HCT116 (cell line): ENCODE measurements at regions not wholly inside any gene's neighbourhood (a gene's known extent, or its start where the extent isn't known, plus 50 kb on each side); places are given as distances from the start of the nearest gene placed in this dataset.

Source experiments
- ATAC-seq: fragments of 200-7000 bp; cut with Tn5 transposase; 2 replicates; pipeline ENCODE4 v1.9.1; 2020; ENCODE audit warnings: mild to moderate bottlenecking, moderate library complexity
- BruUV-seq: library from RNA; stranded (reverse); fragments of 400-500 nt; replicated peaks from 2 replicates; lab custom pipeline; 2021; lab: Mats Ljungman, UMichigan
- CTCF ChIA-PET: fragments of 300-600 bp; sonication (Branson Sonifier 250); formaldehyde crosslinking; loops from one replicate; lab custom pipeline; 2021; ENCODE audit warnings: antibody characterized with exemption; lab: Charles Lee
- POLR2A ChIA-PET: fragments of 300-600, 350-600 bp; sonication (Branson Sonifier 250); formaldehyde crosslinking; loops from one replicate; lab custom pipeline; 2021; ENCODE audit warnings: antibody characterized with exemption; lab: Charles Lee
- RAD21 ChIA-PET, 2 experiments: fragments of 300-600 bp; sonication (Branson Sonifier 250); formaldehyde crosslinking; loops; one replicate each; lab custom pipeline; 2023; ENCODE audit warnings: low total read pairs in 2 of 2; ENCODE audit not compliant: uncharacterized antibody in 2 of 2, unreplicated experiment in 2 of 2, low non-redundant PET in 1 of 2; lab: Charles Lee
- DNase-seq: peaks from one replicate; pipeline ENCODE4 v3.0.0-alpha.2; 2010; ENCODE audit warnings: low read depth, low spot score
- H2AFZ ChIP-seq: fragments of 200-600 bp; shearing (Covaris generic), sonication (generic); 2 replicates; pipeline ENCODE4 v1.6.1; 2017; ENCODE audit warnings: low read depth, mixed run types, mixed read lengths, antibody characterized with exemption, low read length; ENCODE audit not compliant: poor library complexity, severe bottlenecking
- H3K27ac ChIP-seq: 2 replicates; pipeline ENCODE4 v1.5.1; 2012; ENCODE audit warnings: low read depth, low read length
- H3K27me3 ChIP-seq: fragments of 200-600 bp; sonication (generic); 2 replicates; pipeline ENCODE4 v1.6.1; 2016; ENCODE audit warnings: mixed run types, low read length, mixed read lengths; ENCODE audit not compliant: insufficient read depth
- H3K36me3 ChIP-seq, 2 experiments: fragments of 200-500 bp in 1 of 2; fragments of 200-600 bp in 1 of 2; sonication (Bioruptor generic) in 1 of 2; sonication (generic) in 1 of 2; 2 replicates each; pipeline versions ENCODE4 v1.5.1 to v1.6.1; 2014 to 2016; ENCODE audit warnings: low read length in 2 of 2, inconsistent platforms in 1 of 2, mixed read lengths in 1 of 2, mixed run types in 1 of 2; ENCODE audit not compliant: insufficient read depth in 2 of 2, control insufficient read depth in 1 of 2
- H3K4me1 ChIP-seq, 2 experiments: fragments of 200-600 bp in 1 of 2; sonication (generic) in 1 of 2; 2 replicates each; pipeline versions ENCODE4 v1.5.1 to v1.6.1; 2012 to 2017; ENCODE audit warnings: low read length in 2 of 2, inconsistent platforms in 1 of 2, mild to moderate bottlenecking in 1 of 2, mixed read lengths in 1 of 2, mixed run types in 1 of 2, moderate library complexity in 1 of 2; ENCODE audit not compliant: insufficient read depth in 2 of 2, control insufficient read depth in 1 of 2
- H3K4me2 ChIP-seq: fragments of 200-600 bp; sonication (generic); 2 replicates; pipeline ENCODE4 v1.6.1; 2017; ENCODE audit warnings: mixed run types, low read length, mixed read lengths
- H3K4me3 ChIP-seq, 2 experiments: fragments of 200-600 bp in 1 of 2; sonication (generic) in 1 of 2; replicated peaks in 1 of 2; 2 replicates each; pipeline ENCODE4 v1.5.1; 2011 to 2016; ENCODE audit warnings: low read length in 2 of 2, control low read depth in 1 of 2, low read depth in 1 of 2, mild to moderate bottlenecking in 1 of 2, mixed read lengths in 1 of 2, mixed run types in 1 of 2
- H3K79me2 ChIP-seq: fragments of 200-600 bp; sonication (generic); 2 replicates; pipeline ENCODE4 v1.6.1; 2017; ENCODE audit warnings: mild to moderate bottlenecking, mixed run types, low read length, moderate library complexity, mixed read lengths; ENCODE audit not compliant: insufficient read depth
- H3K9ac ChIP-seq: fragments of 200-600 bp; sonication (generic); 2 replicates; pipeline ENCODE4 v1.6.1; 2016; ENCODE audit warnings: low read length, mixed read lengths
- H3K9me2 ChIP-seq: fragments of 200-600 bp; sonication (generic), shearing (Covaris generic); 2 replicates; pipeline ENCODE4 v1.6.1; 2017; ENCODE audit warnings: mixed run types, mild to moderate bottlenecking, moderate library complexity; ENCODE audit not compliant: insufficient read depth
- H3K9me3 ChIP-seq, 2 experiments: fragments of 200-500 bp in 1 of 2; fragments of 200-600 bp in 1 of 2; sonication (Bioruptor generic) in 1 of 2; sonication (generic) in 1 of 2; 2 replicates each; pipeline ENCODE4 v1.6.1; 2014 to 2017; ENCODE audit warnings: low read length in 2 of 2, mixed read lengths in 2 of 2, inconsistent platforms in 1 of 2, low read depth in 1 of 2, mild to moderate bottlenecking in 1 of 2, mixed run types in 1 of 2, moderate library complexity in 1 of 2; ENCODE audit not compliant: control insufficient read depth in 1 of 2, insufficient read depth in 1 of 2
- H4K20me1 ChIP-seq: fragments of 200-600 bp; sonication (generic), shearing (Covaris generic); 2 replicates; pipeline ENCODE4 v1.6.1; 2017; ENCODE audit warnings: mixed run types, mild to moderate bottlenecking, moderate library complexity; ENCODE audit not compliant: insufficient read depth
- CEBPB ChIP-seq: IDR thresholded peaks from 2 replicates; pipeline ENCODE4 v1.6.1; 2012; ENCODE audit warnings: low read depth
- CTCF ChIP-seq, 3 experiments: fragments of 200-600 bp in 1 of 3; sonication (generic) in 1 of 3; IDR thresholded peaks in 2 of 3; conservative IDR thresholded peaks in 1 of 3; 2 replicates each; pipeline ENCODE4 v1.5.1; 2012 to 2017; ENCODE audit warnings: low read depth in 2 of 3, low read length in 2 of 3, antibody characterized with exemption in 1 of 3, borderline replicate concordance in 1 of 3, control low read depth in 1 of 3, mild to moderate bottlenecking in 1 of 3, mixed read lengths in 1 of 3, mixed run types in 1 of 3, moderate library complexity in 1 of 3; ENCODE audit not compliant: insufficient read depth in 1 of 3
- EZH2phosphoT487 ChIP-seq: fragments of 200-600 bp; IDR thresholded peaks from 2 replicates; pipeline ENCODE4 v1.6.1; 2018; ENCODE audit warnings: antibody characterized with exemption, borderline replicate concordance
- FOSL1 ChIP-seq: IDR thresholded peaks from 2 replicates; pipeline ENCODE4 v1.6.1; 2012; ENCODE audit warnings: low read depth
- SIN3A ChIP-seq: IDR thresholded peaks from 2 replicates; pipeline ENCODE4 v1.6.1; 2012; ENCODE audit warnings: low read depth
- SRF ChIP-seq: IDR thresholded peaks from 2 replicates; pipeline ENCODE4 v1.6.1; 2012; ENCODE audit warnings: low read depth
- YY1 ChIP-seq: IDR thresholded peaks from 2 replicates; pipeline ENCODE4 v1.6.1; 2011; ENCODE audit warnings: low read length, low read depth, moderate library complexity, mild to moderate bottlenecking; ENCODE audit not compliant: insufficient replicate concordance; ENCODE audit errors: extremely low read depth
- intact Hi-C: fragments of 100-400 bp; cut with micrococcal nuclease; formaldehyde crosslinking; loops from 2 replicates; pipeline ENCODE4 v1.10.0; 2022
- TF ChIP-seq, protein P1 (sequence below): IDR thresholded peaks from 2 replicates; pipeline ENCODE4 v1.6.1; 2012
- TF ChIP-seq, protein P2 (sequence below): IDR thresholded peaks from 2 replicates; pipeline ENCODE4 v1.6.1; 2011; ENCODE audit warnings: mild to moderate bottlenecking, low read length, moderate library complexity; ENCODE audit not compliant: insufficient replicate concordance; ENCODE audit errors: extremely low read depth

DNA sequence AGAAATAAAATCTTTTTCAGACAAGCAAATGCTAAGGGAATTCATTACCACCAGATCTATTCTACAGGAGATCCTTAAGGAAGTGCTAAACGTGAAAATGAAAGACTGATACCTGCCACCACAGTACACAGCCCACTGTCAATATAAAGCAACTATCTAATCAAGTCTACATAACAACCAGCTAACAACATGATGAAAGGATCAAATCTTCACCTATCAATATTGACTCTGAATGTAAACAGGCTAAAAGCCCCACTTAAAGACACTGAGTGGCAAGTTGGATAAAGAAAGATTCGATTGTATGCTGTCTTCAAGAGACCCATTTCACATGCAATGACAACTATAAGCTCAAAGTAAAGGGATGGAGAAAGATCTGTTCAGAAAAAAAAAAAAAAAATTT is 492.4 kb downstream of the COL11A1 start:
- no peak overlapping the region for H3K4me3 ChIP-seq
- no peaks in the 10 kb centered on the region for H3K27me3 ChIP-seq
- H3K9me3 ChIP-seq: no peaks in the 10 kb centered on the region
- no peaks in the 10 kb centered on the region for H3K79me2 ChIP-seq
- no peak overlapping the region for H3K27ac ChIP-seq
- BruUV-seq: no TSS peak
- RAD21 ChIA-PET: no interaction called here
- intact Hi-C loops: no loop called here
- no peak overlapping the region for H3K9ac ChIP-seq
- H3K36me3 ChIP-seq: no peaks in the 10 kb centered on the region
- H2AFZ ChIP-seq: no peak overlapping the region
- no peaks in the 10 kb centered on the region for H3K9me2 ChIP-seq
- POLR2A ChIA-PET: no interaction called here
- ATAC-seq (no peak), DNase-seq (no peak)
- no peak overlapping the region for H3K4me2 ChIP-seq
- CTCF ChIA-PET: no interaction called here
- no peaks in the 10 kb centered on the region for H4K20me1 ChIP-seq
- no peaks in the 10 kb centered on the region for H3K4me1 ChIP-seq
- TF ChIP-seq SIN3A: no peak

DNA sequence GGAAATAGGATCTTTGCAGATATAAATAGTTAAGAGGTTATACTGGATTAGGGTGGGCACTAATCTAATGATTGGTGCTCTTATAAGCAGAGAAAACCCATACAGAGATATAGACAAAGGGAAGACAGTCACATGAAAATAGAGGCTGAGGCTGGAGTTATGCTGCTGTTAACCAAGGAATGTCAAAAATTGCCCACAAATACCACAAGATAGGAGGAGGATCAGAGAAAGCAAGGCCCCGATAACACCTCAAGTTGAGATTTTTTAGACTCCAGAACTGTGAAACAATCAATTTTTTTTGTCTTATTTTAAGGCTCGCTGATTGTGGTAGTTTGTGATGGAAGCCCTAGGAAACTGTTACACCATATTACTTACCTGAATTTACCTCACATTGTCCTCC is 513.2 kb downstream of the COL11A1 start:
- ChIA-PET CTCF (no interaction called here), RAD21 (no interaction called here), POLR2A (no interaction called here)
- no peak overlapping the region for H3K4me3 ChIP-seq
- H3K27ac ChIP-seq: no peak overlapping the region
- no peak overlapping the region for H3K9ac ChIP-seq
- no peaks in the 10 kb centered on the region for H3K27me3 ChIP-seq
- no peak for TF ChIP-seq EZH2phosphoT487
- no peak for TF ChIP-seq CEBPB
- TF ChIP-seq SIN3A: no peak
- TF ChIP-seq SRF: no peak
- no peak for TF ChIP-seq CTCF (IDR thresholded peaks at IDR 0.05 in 2 of 3, conservative IDR thresholded peaks at IDR 0.05 in 1 of 3; ENCODE audit: borderline replicate concordance in 1 of 3, insufficient read depth in 1 of 3, low read depth in 2 of 3, low read length in 2 of 3)
- TF ChIP-seq, protein P1, sequence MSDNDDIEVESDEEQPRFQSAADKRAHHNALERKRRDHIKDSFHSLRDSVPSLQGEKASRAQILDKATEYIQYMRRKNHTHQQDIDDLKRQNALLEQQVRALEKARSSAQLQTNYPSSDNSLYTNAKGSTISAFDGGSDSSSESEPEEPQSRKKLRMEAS: no peak
- TF ChIP-seq, protein P2, sequence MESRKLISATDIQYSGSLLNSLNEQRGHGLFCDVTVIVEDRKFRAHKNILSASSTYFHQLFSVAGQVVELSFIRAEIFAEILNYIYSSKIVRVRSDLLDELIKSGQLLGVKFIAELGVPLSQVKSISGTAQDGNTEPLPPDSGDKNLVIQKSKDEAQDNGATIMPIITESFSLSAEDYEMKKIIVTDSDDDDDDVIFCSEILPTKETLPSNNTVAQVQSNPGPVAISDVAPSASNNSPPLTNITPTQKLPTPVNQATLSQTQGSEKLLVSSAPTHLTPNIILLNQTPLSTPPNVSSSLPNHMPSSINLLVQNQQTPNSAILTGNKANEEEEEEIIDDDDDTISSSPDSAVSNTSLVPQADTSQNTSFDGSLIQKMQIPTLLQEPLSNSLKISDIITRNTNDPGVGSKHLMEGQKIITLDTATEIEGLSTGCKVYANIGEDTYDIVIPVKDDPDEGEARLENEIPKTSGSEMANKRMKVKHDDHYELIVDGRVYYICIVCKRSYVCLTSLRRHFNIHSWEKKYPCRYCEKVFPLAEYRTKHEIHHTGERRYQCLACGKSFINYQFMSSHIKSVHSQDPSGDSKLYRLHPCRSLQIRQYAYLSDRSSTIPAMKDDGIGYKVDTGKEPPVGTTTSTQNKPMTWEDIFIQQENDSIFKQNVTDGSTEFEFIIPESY: no peak
- TF ChIP-seq YY1: no peak
- TF ChIP-seq FOSL1: no peak
- no peak overlapping the region for H3K4me2 ChIP-seq
- ATAC-seq (no peak), DNase-seq (no peak)
- no peaks in the 10 kb centered on the region for H4K20me1 ChIP-seq
- H3K9me2 ChIP-seq: no peaks in the 10 kb centered on the region
- no peaks in the 10 kb centered on the region for H3K36me3 ChIP-seq
- H3K9me3 ChIP-seq: no peaks in the 10 kb centered on the region
- BruUV-seq: no TSS peak
- no peaks in the 10 kb centered on the region for H3K79me2 ChIP-seq
- intact Hi-C loops: no loop called here
- H3K4me1 ChIP-seq: 0 out of 4 replicates have a peak, but pooled peaks cover 0 to 6% of the 10 kb centered on the region in 2 experiments
- no peak overlapping the region for H2AFZ ChIP-seq
